Thyroid gland (tissue), 4 donors: ENCODE measurements at regions not wholly inside any gene's neighbourhood (a gene's known extent, or its start where the extent isn't known, plus 50 kb on each side); places are given as distances from the start of the nearest gene placed in this dataset.

Experiments
- CTCF ChIP-seq, 6 experiments: fragments of 200-600 bp in 3 of 6; fragments of 450-650 bp in 3 of 6; sonication (generic) in 3 of 6; IDR thresholded peaks; one replicate each; pipeline ENCODE4 v1.5.1; 2016 to 2019; ENCODE audit warnings: antibody characterized with exemption in 6 of 6, mild to moderate bottlenecking in 2 of 6, inconsistent platforms in 1 of 6, moderate library complexity in 1 of 6
- POLR2A ChIP-seq, 2 donors: fragments of 450-650 bp; IDR thresholded peaks; one replicate each; pipeline ENCODE4 v1.6.1; 2017; ENCODE audit warnings: antibody characterized with exemption in 2 of 2, mild to moderate bottlenecking in 2 of 2, moderate library complexity in 1 of 2

DNA sequence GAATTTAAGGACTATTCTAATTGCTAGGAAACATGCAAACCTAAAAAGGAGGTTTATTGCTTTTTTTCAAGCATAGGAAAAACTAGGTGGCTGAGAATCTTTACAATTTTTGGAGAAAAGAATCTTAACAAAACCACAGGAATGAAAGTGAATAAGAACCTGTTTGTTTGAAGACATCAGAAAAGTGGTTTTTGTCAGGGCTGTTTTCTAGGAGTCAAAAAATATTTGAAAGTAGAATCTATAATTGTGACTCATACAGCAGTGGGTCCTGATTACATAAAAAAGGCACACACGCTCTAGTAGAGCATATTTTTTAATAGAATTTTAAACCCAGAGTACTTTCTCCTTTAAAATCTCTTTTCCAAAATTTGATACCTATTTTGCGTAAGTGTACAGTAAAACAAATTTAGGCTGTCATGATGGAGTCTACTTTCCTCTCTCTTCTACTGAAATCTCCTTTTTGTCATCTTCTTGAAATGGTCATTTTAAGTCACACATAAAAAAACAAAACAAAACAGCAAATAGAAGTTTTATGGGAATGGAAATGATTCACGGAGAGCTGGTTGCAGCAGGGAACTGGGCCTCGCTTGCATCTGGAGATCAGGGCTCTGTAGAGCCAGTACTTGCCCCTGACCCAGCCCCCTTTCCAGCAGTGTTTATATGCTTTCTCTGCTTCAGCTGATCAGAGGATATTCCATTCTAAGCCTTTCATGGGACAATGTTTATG is 59.1 kb upstream of the PELI1 start:
- TF ChIP-seq CTCF (IDR thresholded peaks at IDR 0.05) (no peak), POLR2A (IDR thresholded peaks at IDR 0.05) (no peak)
